Astrocyte (in vitro differentiated cells and primary cell): ENCODE measurements at regions not wholly inside any gene's neighbourhood (a gene's known extent, or its start where the extent isn't known, plus 50 kb on each side); places are given as distances from the start of the nearest gene placed in this dataset.

Experiments
- EZH2 ChIP-seq: IDR thresholded peaks from 2 replicates; pipeline ENCODE4 v1.6.1; 2012; ENCODE audit warnings: mild to moderate bottlenecking, low read length, inconsistent platforms; ENCODE audit not compliant: insufficient read depth
- TF ChIP-seq, protein P1 (sequence below): IDR thresholded peaks from 2 replicates; pipeline ENCODE4 v1.5.1; 2011; ENCODE audit warnings: low read depth, mild to moderate bottlenecking, inconsistent platforms, low read length, moderate library complexity; ENCODE audit not compliant: insufficient read depth

DNA sequence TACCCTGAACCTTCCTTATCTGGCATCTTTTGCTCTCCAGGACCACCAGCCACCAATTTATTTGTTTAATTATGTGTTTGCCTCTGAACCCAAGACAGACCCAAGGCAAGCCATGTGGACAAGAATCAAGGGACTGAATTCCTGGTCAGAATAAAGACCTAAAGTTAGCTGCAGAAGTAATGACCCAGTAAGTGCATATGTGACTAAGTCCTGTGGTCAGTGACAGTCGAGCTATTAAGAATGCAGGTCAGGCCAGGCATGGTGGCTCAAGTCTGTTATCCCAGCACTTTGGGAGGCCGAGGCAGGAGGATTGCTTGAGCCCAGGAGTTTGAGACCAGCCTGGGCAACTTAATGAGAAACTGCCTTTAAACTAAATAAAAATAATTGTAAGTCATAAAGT lies 139.4 kb downstream of the CCDC71L start:
- TF ChIP-seq, protein P1, sequence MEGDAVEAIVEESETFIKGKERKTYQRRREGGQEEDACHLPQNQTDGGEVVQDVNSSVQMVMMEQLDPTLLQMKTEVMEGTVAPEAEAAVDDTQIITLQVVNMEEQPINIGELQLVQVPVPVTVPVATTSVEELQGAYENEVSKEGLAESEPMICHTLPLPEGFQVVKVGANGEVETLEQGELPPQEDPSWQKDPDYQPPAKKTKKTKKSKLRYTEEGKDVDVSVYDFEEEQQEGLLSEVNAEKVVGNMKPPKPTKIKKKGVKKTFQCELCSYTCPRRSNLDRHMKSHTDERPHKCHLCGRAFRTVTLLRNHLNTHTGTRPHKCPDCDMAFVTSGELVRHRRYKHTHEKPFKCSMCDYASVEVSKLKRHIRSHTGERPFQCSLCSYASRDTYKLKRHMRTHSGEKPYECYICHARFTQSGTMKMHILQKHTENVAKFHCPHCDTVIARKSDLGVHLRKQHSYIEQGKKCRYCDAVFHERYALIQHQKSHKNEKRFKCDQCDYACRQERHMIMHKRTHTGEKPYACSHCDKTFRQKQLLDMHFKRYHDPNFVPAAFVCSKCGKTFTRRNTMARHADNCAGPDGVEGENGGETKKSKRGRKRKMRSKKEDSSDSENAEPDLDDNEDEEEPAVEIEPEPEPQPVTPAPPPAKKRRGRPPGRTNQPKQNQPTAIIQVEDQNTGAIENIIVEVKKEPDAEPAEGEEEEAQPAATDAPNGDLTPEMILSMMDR: no peak
- no peak for TF ChIP-seq EZH2
